ENCODE measurements at regions not wholly inside any gene's neighbourhood (a gene's known extent, or its start where the extent isn't known, plus 50 kb on each side); places are given as distances from the start of the nearest gene placed in this dataset.

- DNase-seq (ENCODE audit: extremely low spot score), result no peak
- no peak overlapping the region for H3K27ac ChIP-seq (ENCODE audit: low read depth)
- 82% methylated on average over 3 of the region's 3 CpGs for WGBS
- H3K4me3 ChIP-seq (ENCODE audit: low read depth, low read length), result no peak overlapping the region
- no peaks in the 10 kb centered on the region for H3K36me3 ChIP-seq (ENCODE audit: insufficient read depth)
- no peaks in the 10 kb centered on the region for H3K4me1 ChIP-seq (ENCODE audit: insufficient read depth)
Observed at GRCh38 chr10:128443925-128444518, 317.8 kb upstream of the MKI67 start.

- Histone ChIP-seq H3K4me3 (ENCODE audit: low read depth, low read length) (no peak overlapping the region), H3K4me1 (ENCODE audit: insufficient read depth) (no peaks in the 10 kb centered on the region), H3K36me3 (ENCODE audit: insufficient read depth) (no peaks in the 10 kb centered on the region), H3K27ac (ENCODE audit: low read depth) (no peak overlapping the region)
- WGBS, result 82% methylated on average over 5 of the region's 5 CpGs
- no peak for DNase-seq (ENCODE audit: extremely low spot score)
Observed at GRCh38 chr10:128448796-128449195, 322.6 kb upstream of the MKI67 start.

DNA sequence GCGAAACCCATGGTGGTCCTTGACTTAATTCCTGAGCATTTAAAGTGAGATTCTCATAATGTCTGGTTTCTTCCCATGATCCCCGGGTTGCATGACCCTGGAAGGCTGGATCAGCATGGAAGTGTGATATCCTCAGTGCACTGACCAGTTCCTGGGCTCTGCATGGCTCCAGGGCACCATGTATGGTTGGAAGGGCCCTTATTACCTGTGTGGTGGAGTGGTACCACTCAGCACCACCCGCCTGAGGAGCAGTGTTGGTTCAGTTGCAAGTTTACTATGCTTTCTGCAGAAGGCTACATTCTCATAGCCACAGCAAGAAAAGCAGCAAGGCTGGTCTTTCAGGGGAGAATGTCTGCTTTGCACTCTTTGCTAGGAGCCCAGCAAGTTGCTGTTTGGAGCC, 325.7 kb upstream of the MKI67 start:
- WGBS, result 90% methylated on average over 3 of the region's 3 CpGs
- Histone ChIP-seq H3K4me3 (ENCODE audit: low read depth, low read length) (no peak overlapping the region), H3K36me3 (ENCODE audit: insufficient read depth) (no peaks in the 10 kb centered on the region), H3K4me1 (ENCODE audit: insufficient read depth) (no peaks in the 10 kb centered on the region), H3K27ac (ENCODE audit: low read depth) (no peak overlapping the region)
- no peak for DNase-seq (ENCODE audit: extremely low spot score)

DNA sequence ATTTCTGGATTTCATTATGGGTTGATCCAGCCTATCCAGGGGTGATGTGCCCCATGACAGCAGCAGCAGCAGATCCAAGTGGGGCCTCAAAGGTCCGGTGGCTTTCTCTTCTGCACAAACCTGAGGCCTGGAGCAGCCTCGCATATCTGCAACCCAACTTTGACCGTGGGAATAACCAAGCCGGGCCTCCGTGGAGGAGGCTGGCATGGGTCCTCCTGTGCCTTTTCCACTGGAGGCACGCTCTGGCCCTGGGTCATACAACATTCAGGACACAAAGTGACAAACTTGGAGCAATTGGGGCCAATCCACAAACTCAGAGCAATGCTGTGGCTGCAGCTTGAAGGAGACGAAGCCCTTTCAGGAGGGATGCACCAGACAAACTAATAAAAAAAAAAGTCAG, 330.0 kb upstream of the MKI67 start:
- WGBS, result 79% methylated on average over 7 of the region's 7 CpGs
- Histone ChIP-seq H3K4me3 (ENCODE audit: low read depth, low read length) (no peak overlapping the region), H3K27ac (ENCODE audit: low read depth) (no peak overlapping the region), H3K36me3 (ENCODE audit: insufficient read depth) (no peaks in the 10 kb centered on the region), H3K4me1 (ENCODE audit: insufficient read depth) (no peaks in the 10 kb centered on the region)
- DNase-seq (ENCODE audit: extremely low spot score), result no peak

DNA sequence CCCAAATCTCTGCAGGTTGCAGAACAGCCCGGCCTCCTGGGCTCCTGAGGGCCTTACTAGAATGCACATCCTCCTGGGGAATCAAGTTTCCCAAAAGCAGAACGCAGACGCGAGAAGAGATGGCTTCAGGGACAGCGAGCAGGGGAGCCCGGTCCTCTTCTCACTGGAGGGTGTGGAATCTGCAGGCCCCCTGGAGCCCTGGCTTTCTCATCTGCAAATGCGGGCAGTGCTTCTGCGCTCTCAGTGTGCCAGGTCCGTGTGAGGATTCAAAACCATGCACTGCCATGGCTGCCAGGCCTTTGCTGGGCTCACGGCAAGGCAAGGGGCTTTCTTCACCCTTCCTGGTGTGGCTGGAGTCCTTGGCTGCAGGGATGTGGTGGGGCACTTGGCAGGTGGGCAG, 330.9 kb upstream of the MKI67 start:
- Histone ChIP-seq H3K4me3 (ENCODE audit: low read depth, low read length) (no peak overlapping the region), H3K36me3 (ENCODE audit: insufficient read depth) (no peaks in the 10 kb centered on the region), H3K4me1 (ENCODE audit: insufficient read depth) (no peaks in the 10 kb centered on the region), H3K27ac (ENCODE audit: low read depth) (no peak overlapping the region)
- WGBS, result 75% methylated on average over 10 of the region's 10 CpGs
- no peak for DNase-seq (ENCODE audit: extremely low spot score)

- no peak for DNase-seq (ENCODE audit: extremely low spot score)
- Histone ChIP-seq H3K36me3 (ENCODE audit: insufficient read depth) (no peaks in the 10 kb centered on the region), H3K4me1 (ENCODE audit: insufficient read depth) (no peaks in the 10 kb centered on the region), H3K27ac (ENCODE audit: low read depth) (no peak overlapping the region), H3K4me3 (ENCODE audit: low read depth, low read length) (no peak overlapping the region)
- 80% methylated on average over 6 of the region's 6 CpGs for WGBS
Observed at GRCh38 chr10:128461991-128462390, 335.8 kb upstream of the MKI67 start.

GRCh38 chr10:128462844-128463243, 336.6 kb upstream of the MKI67 start:
- no peaks in the 10 kb centered on the region for H3K36me3 ChIP-seq (ENCODE audit: insufficient read depth)
- no peak overlapping the region for H3K27ac ChIP-seq (ENCODE audit: low read depth)
- H3K4me3 ChIP-seq (ENCODE audit: low read depth, low read length), result no peak overlapping the region
- DNase-seq (ENCODE audit: extremely low spot score), result no peak
- 41% methylated on average over 7 of the region's 7 CpGs for WGBS
- no peaks in the 10 kb centered on the region for H3K4me1 ChIP-seq (ENCODE audit: insufficient read depth)

- 89% methylated on average over 4 of the region's 4 CpGs for WGBS
- DNase-seq (ENCODE audit: extremely low spot score), result no peak
Observed at GRCh38 chr10:128463991-128464760, 338.0 kb upstream of the MKI67 start.

GRCh38 chr10:128465697-128466096, 339.5 kb upstream of the MKI67 start:
- Histone ChIP-seq H3K36me3 (ENCODE audit: insufficient read depth) (no peaks in the 10 kb centered on the region), H3K27ac (ENCODE audit: low read depth) (no peak overlapping the region), H3K4me1 (ENCODE audit: insufficient read depth) (no peaks in the 10 kb centered on the region), H3K4me3 (ENCODE audit: low read depth, low read length) (no peak overlapping the region)
- DNase-seq (ENCODE audit: extremely low spot score), result no peak
- 59% methylated on average over 11 of the region's 11 CpGs for WGBS

More at GRCh38 chr10:128463991-128464760, 338.0 kb upstream of the MKI67 start:
- Histone ChIP-seq H3K4me3 (ENCODE audit: low read depth, low read length) (no peak overlapping the region), H3K36me3 (ENCODE audit: insufficient read depth) (no peaks in the 10 kb centered on the region), H3K27ac (ENCODE audit: low read depth) (no peak overlapping the region), H3K4me1 (ENCODE audit: insufficient read depth) (no peaks in the 10 kb centered on the region)

DNA sequence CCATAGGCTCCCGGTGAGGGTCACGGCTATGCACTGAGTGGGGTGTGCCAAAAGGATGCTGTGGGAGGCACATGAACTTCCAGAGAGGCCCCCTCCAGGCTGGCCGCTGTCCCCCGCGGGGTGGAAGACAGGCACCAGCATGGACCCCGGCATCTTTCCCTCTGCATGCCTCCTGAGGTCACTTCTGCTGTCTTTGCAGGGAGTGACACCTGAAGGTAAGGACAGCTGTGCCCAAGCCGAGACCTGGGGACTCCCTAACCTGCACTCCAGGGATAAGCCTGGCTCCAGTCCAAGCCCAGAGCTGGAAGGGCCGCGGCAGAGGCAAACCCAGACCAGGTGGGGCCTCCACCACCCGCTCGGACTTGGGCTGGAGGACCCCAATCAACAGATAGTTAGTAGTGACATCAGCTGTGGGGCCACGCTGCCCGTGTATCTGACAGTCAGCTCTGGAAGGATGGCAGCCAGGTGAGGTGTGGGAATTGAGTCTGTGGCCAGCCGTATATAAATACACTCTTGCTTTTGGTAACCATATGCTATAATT, 340.7 kb upstream of the MKI67 start:
- 92% methylated on average over 14 of the region's 14 CpGs for WGBS
- no peak for DNase-seq (ENCODE audit: extremely low spot score)
- no peaks in the 10 kb centered on the region for H3K4me1 ChIP-seq (ENCODE audit: insufficient read depth)
- no peak overlapping the region for H3K4me3 ChIP-seq (ENCODE audit: low read depth, low read length)
- no peak overlapping the region for H3K27ac ChIP-seq (ENCODE audit: low read depth)
- no peaks in the 10 kb centered on the region for H3K36me3 ChIP-seq (ENCODE audit: insufficient read depth)

- no peak overlapping the region for H3K4me3 ChIP-seq (ENCODE audit: low read depth, low read length)
- 72% methylated on average over 7 of the region's 7 CpGs for WGBS
Observed at GRCh38 chr10:128468462-128468861, 342.2 kb upstream of the MKI67 start.

GRCh38 chr10:128469515-128469914, 343.3 kb upstream of the MKI67 start:
- 66% methylated on average over 9 of the region's 9 CpGs for WGBS
- Histone ChIP-seq H3K4me3 (ENCODE audit: low read depth, low read length) (no peak overlapping the region), H3K4me1 (ENCODE audit: insufficient read depth) (no peaks in the 10 kb centered on the region), H3K36me3 (ENCODE audit: insufficient read depth) (no peaks in the 10 kb centered on the region), H3K27ac (ENCODE audit: low read depth) (no peak overlapping the region)
- DNase-seq (ENCODE audit: extremely low spot score), result no peak

More at GRCh38 chr10:128468462-128468861, 342.2 kb upstream of the MKI67 start:
- no peaks in the 10 kb centered on the region for H3K36me3 ChIP-seq (ENCODE audit: insufficient read depth)
- H3K27ac ChIP-seq (ENCODE audit: low read depth), result no peak overlapping the region
- no peak for DNase-seq (ENCODE audit: extremely low spot score)
- H3K4me1 ChIP-seq (ENCODE audit: insufficient read depth), result no peaks in the 10 kb centered on the region

GRCh38 chr10:128470321-128470965, 344.2 kb upstream of the MKI67 start:
- no peaks in the 10 kb centered on the region for H3K36me3 ChIP-seq (ENCODE audit: insufficient read depth)
- DNase-seq (ENCODE audit: extremely low spot score), result no peak
- H3K4me3 ChIP-seq (ENCODE audit: low read depth, low read length), result no peak overlapping the region
- no peak overlapping the region for H3K27ac ChIP-seq (ENCODE audit: low read depth)
- no peaks in the 10 kb centered on the region for H3K4me1 ChIP-seq (ENCODE audit: insufficient read depth)
- WGBS, result 72% methylated on average over 34 of the region's 34 CpGs

DNA sequence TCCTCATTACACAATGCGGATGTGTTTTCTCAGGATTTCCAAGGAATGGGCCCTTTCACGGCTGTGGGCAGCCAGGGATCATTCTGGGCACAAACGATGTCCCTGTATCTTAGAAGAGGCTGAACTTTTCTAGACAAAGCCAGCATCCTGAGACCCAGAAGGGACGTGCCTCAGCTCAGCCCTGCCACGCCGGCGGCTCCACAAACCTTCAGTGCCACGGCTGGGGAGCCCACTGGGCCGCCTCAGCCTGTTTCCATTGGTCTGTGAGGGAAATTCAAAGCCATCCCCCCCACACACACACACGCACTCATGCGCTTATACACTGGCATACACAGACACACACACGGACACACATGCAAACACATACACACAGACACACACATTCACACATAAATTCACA, 344.9 kb upstream of the MKI67 start:
- H3K4me3 ChIP-seq (ENCODE audit: low read depth, low read length), result no peak overlapping the region
- no peak overlapping the region for H3K27ac ChIP-seq (ENCODE audit: low read depth)
- H3K36me3 ChIP-seq (ENCODE audit: insufficient read depth), result no peaks in the 10 kb centered on the region
- DNase-seq (ENCODE audit: extremely low spot score), result no peak
- H3K4me1 ChIP-seq (ENCODE audit: insufficient read depth), result no peaks in the 10 kb centered on the region
- 82% methylated on average over 12 of the region's 12 CpGs for WGBS
